GM21360 (cell line): ENCODE measurements at regions not wholly inside any gene's neighbourhood (a gene's known extent, or its start where the extent isn't known, plus 50 kb on each side); places are given as distances from the start of the nearest gene placed in this dataset.
"Not testable (repeated sequence)": the region's sequence is repeated elsewhere in the genome, so short reads cannot be mapped to it uniquely, and the experiment has no call there.

ENCODE experiments used
- ATAC-seq: cut with Tn5 transposase; IDR thresholded peaks from one replicate; pipeline ENCODE4 v1.9.1; 2021; ENCODE audit warnings: mild to moderate bottlenecking, moderate library complexity; ENCODE audit not compliant: unreplicated experiment

DNA sequence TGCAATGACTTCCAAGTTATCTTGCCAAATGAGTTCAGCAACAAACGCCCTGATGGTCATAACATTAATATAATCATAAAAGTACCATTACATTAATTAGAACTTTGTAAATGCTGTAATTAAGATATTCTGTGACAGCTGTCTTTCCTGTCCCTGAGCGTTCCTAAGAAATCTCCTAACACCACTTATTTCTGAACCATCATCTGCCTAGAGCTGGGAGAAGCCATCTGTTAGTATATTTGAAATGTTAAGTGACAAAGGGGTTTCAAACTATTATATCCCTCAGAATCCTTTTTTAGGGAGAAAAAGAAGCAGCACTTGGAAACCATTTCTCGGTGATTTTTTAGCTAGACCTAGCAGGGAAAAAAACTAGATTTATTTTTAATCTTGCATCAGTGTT lies 657.5 kb downstream of the FAM181B start:
- no peak for ATAC-seq

DNA sequence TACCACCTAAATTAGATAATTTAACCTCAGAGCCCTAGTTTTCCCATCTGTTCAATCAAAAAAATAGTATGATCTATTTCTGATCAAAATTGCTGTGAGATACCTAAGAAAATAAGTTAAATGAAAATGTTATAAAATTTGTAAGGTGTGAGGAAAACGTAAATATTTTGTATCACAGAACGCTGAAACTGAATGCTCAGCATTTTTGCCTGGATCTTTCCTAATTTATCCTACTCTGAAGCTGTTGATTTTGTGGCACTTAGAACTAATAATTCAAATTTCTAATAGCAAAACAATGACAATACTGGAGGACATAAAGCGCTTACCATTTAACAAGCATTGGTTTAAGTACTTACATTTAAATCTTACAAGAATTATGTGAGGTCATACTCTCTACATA lies 674.2 kb downstream of the FAM181B start:
- no peak for ATAC-seq

DNA sequence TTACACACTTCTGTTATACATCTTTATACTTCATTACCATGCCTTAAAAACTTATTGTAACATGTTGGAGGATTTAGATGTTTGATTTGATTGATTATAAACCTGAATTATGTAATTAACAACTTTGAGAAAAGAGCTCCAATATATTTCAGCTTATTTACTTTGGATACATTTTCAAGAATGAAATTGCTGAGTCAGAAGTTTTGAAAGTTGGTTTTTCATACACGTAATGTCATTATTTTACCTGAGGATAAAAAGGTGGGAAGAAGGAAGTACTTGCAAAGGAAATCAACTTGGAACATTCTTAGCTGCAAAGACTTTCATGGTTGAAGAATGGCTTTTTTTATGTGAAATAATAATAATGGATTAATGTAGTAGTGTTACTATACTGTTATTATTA lies 677.2 kb downstream of the FAM181B start:
- no peak for ATAC-seq

DNA sequence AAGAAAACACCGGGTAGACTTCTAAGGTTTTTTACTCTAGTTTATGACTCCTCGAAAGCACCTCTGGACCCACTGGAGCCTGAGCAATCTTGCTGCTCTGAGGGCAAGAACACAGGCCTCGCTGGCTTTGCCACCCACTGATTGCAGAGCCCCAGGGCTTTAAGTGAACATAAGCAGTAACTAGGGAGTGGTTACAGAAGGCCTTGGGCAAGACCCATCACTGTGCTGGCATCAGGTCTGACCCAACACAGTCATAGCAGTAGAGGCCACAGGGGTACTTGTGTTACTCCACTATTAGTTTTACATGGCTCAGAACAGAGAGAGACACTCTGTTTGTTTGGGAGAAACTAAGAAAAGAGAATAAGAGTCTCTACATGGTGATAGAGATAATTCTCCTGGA lies 684.5 kb downstream of the FAM181B start:
- ATAC-seq: no peak

DNA sequence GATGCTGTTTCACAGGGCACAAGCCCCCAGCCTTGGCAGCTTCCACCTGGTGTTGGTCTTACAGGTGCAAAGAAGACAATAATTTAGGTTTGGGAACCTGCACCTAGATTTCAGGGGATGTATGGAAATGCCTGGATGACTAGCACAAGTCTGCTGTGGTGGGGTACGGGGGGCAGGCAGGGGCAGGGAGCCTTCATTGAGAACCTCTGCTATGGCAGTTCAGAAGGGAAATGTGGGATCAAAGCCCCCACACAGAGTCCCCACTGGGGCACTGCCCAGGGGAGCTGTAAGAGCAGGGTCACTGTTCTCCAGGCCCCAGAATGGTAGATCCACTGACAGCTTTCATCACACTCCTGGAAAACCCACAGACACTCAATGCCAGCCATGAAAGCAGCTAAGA lies 686.5 kb downstream of the FAM181B start:
- no peak for ATAC-seq

DNA sequence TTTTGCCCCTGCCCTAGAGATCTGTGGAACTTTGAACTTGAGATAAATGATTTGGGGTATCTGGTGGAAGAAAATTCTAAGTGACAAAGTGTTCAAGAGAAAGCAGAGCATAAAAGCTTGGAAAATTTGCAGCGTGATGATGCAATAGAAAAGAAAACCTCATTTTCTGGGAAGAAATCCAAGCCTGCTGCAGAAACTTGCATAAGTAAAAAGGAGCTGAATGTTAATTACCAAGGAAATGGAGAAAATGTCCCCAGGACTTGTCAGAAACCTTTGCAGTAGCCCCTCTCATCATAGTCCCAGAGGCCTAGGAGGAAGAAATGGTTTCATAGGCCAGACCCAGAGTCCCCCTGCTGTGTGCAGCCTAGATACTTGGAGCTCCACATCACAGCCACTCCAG lies 686.9 kb downstream of the FAM181B start:
- no peak for ATAC-seq

DNA sequence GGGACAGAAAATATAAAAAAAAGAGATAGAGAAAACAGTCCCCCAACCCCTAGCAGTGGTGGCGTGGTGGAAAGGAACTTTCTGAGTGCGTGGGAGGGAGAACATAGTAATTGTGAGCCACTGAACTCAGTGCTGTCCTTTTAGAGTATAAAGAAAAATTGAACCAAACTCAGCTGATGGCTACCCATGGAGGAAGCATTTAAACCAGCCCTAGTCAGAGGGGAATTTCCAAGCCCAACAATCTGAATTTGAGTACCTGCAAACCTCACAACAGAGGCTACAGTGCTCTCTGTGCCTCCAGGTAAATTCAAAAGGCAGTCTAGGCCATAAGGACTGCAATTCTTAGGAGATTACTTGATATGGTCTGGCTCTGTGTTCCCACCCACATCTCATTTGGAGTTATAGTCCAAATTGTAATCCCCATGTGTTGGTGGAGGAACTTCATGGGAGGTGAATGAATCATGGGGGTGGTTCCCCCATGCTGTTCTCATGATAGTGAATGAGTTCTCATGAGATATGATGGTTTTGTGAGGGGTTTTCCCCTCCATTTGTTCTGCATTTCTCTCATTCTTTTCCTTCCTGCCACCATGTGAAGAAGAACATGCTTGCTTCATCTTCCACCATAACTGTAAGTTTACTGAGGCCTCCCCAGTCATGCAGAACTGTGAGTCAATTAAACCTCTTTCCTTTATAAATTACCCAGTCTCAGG lies 687.8 kb downstream of the FAM181B start:
- ATAC-seq: no peak

DNA sequence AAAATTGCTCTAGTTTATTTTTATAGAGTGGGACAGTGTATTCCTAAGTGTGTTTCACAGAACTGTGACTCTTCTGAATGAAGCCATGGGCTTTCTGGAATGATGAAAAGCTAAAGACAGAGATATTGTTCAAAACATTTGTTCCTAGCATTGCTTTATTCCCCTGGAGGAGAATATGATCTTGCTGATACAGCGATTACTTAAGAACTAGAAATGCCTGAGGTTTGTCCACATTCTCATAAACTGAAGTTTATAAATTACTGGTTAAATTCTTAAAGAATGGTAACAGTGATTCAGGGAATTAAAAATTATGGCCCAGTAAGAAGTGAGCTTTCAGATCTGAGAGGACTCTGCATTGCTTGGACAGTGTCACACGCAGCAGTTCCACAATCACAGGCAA lies 690.3 kb downstream of the FAM181B start:
- no peak for ATAC-seq

DNA sequence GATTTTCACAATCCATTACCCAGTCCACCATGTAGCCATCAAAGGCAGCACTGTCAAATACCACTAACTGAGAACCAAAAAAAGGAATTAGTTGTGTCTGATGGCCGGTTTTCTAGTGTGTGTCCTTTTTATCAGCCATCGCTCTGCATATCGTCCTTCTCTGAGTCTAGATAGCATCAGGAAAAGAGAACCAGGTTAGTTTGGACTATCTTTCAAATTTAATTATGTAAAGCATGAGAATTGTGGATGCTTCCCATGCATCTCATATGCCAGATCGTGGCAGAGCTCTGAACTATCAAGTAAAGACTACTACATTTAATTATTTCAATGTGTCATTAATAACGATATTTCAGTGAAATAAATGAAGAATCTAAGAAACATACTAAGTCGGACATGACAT lies 691.9 kb downstream of the FAM181B start:
- ATAC-seq: no peak

DNA sequence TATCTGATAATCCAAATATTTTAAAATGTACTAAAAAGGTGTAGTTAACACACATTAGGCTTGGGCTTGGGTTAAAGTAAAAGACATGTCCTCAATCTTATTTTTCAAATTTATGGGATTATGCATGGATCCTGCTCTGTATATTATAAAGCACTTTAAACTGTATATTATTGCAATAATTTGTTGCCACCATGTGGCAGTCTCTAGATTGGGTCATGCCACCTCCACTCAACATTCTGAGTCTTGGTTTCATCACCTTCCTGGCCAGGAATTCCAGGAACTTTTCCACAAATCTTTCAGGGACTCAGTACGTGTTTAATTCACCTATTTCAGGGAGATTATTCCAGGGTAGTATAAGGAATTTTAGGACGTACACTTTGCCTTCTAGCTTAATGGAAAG lies 695.5 kb downstream of the FAM181B start:
- ATAC-seq: no peak

DNA sequence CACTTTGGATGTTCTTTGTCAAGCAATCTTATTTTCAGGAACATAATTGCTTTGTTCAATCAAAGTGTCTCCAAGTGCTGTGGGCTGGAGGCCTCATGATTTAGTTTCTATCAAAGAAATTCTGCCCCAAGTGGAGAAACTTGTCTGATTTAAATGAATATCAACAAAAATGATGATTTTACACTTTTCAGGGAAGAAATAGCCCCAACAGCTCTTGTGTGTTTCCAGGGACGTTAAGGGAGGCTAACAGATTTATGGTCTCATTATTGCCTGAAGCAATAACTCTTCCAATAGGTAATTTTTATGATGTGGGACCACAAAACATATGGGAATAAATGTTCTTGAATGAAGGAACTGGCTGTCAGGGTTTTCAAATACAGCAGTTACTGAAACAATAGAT lies 699.1 kb downstream of the FAM181B start:
- no peak for ATAC-seq

DNA sequence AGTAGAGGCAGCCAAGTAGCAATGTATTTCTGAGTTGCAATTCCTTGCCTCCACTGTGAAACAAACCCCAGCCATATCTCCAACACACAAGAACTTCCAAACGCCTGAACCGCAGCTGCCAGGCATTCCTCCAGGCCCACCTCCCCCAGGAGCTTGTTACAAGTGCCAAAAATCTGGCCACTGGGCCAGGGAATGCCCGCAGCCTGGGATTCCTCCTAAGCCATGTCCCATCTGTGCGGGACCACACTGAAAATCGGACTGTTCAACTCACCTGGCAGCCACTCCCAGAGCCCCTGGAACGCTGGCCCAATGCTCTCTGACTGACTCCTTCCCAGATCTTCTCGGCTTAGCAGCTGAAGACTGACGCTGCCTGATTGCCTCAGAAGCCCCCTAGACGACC lies 706.3 kb downstream of the FAM181B start:
- ATAC-seq: not testable (repeated sequence)

DNA sequence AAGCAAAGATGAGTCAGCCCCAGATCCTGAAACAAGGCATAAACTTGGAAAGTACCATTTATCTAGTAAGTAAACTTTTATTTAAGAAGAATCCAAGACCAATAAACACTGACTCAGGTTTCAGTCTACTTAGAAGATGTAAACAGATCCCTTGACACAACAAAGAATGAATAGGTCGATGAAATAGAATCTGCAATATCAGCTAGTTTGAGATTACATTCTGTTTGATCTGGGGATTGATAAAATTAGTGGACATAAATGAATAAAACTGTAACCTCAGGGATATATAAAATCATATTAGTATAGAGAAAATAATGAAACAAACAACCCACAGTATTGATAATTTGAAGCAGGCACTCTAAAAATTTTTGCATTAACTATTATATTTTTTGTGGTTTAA lies 708.9 kb downstream of the FAM181B start:
- no peak for ATAC-seq

DNA sequence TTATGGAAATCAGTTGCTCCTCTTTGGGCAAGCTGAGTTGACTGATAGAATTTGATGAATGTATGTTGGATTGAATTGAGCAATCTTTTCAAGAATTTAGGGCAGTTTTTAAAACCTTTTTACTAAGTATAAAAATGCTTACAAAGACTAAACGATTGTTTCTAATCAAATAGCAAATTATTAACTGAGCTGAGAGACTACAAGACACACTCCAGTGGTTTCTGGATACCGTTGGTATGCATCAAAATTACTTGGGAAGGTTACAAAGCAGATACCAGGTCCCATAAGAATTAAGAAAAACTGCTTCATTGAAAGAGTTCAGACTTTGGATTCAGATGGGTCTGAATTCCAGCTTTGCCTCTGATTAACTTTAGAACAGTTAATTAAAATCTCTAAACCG lies 721.4 kb downstream of the FAM181B start:
- no peak for ATAC-seq

DNA sequence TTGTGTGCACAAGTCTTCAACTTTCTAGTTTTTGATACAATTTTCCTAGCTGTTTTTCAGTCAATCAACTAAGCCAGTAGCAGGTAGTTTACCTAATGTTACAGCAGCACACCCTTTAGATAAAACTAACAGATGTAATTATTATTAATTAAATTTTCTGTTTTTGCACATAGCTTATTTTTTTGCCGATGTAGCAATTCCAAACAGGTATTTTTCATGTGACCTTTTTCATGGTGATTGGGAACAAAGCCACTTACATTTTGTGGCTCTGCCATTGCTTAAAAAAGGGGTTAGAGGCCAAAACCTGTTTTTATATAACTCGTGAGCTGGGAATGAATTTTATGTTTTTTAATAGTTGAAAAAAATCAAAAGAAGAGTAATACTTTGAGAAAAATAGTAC lies 724.5 kb downstream of the FAM181B start:
- no peak for ATAC-seq

DNA sequence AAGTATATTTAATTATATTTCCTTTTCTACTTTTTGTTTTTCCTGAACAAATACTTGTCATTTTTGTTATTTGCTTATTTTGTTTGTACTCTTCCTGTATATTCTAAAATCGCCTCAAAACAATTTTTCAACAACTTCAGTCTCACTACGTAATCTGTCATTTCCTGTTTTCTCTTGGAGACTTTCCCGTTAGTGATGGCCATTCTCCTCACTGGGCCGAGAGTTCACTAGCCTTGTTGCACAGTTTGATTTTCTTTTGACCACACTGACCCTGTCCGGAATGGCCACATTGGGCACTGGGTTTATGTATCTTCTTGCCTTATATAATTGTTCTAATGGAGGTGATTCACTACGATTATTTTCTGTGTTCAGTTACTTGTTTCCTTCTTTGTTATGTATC lies 726.1 kb downstream of the FAM181B start:
- ATAC-seq: no peak

DNA sequence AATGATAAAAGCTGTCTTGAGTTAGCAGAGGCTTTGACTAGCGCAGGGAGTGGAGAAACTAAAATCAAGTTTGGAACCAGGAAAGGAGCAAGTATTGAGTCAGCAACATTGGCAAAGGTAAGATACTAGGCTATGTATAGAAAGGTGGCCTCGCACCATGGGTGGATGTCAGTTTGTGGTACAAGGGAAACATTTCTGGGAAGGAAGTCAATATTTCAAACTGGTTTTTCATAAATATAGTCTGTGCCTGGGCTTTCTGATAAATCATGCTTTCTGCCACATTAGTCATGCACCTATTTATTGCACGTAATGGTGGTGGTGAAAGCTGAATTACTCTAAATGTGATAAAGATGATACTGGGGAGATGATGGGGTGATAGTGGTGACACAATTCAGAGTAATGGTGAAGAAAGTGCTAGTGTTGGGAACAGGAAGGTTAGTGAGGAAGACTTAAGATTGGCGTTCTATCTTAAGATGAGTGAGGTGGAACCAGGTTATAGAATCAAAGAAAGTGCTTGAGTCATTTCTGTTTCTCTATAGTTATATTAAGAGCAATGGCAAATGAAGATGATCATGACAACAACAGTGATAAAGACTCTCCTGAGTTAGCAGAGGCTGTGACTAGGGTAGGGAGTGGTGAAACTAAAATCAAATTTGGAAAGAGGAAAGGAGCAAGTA lies 729.0 kb downstream of the FAM181B start:
- ATAC-seq: no peak

DNA sequence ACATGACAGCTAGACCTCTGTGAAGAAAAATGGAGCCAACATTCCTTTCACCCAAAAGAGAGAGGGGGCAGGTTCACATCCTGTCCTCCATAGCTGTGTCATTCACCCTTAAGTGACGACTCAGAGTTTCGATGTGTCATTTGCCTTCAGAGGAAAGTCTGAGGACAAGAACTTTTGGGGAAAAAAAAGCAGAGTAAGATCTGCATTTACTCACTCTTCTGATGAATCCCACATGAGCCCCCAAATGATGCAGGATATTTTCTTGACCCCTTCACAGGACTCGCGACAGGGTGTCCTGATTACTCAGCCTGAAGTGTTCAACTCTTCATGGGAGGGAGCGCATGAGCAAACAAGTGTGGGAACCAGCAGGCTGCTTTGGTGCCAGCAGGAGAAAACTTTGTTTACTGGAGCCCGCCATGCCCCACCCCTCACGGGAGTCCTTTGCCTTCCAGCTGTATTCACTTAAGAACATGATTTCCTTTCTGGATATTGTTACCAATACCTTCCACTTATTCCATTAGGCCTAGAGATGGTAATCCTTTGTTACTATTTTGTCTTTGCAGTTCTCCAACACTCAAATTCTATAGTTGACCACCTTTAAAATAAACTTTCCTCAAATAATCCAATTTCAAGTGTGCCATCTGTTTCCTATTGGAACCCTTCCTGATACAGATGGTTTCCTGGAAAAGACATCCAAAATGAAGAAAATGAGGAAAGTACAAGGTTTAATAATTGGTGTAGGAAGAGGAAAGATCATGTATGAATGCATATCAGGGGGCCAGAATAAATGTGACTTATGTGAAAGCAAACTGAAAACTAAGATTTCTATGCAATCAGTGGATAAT lies 729.8 kb downstream of the FAM181B start:
- ATAC-seq: no peak

DNA sequence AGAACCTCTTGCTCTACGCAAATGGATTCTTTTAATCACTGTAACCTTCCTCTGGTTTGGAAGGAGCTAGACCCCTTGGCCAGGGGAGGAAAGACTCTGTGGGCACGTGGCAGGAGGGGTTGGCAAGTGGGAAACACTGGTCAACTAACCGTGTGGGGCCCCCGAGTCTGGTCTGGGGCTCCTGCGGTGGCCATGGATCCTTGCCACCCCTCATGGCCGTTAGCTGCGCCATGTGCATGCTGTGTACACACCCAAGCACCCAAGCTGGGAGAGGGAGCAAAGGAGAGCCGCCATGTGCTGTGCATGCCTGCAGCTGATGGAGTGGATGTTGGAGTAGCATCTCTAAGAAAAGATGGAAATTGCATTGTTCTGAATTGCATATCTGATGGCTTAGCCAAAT lies 730.6 kb downstream of the FAM181B start:
- ATAC-seq: no peak

DNA sequence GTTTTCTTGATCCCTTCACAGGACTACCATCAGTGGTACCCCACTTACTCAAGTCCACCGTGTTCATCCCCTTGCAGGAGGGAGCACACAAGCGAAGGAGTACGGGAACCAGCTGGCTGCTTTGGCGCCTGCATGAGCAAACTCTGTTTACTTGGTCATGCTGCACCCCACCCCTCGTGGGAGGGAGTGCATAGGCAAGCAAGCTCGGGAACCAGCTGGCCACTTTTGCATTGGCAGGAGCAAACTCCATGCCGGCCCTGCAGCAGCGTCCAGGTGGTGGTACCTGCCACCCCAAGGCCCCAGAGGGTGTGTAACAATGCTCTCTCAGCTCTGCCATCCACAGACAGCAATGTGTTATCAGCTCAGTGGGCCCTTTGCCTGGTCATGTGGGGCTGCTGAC lies 737.8 kb downstream of the FAM181B start:
- ATAC-seq: no peak

DNA sequence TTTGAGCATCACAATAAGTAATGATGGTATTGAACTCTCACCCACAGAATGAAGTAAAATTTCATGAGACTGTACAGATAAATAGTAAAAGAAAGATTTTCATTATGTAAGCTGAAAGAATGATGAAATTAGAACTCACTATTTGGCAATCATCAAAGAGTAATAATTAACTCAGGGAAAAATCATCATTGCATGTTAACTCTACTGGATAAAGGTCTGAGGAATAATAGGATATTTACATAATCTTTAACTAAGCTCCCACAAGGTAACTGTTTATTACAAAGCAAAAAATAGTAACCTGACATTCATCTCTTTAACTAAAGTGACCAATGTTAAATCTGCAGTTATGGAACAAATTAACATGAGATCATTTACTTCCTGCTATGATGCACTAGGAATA lies 739.9 kb downstream of the FAM181B start:
- ATAC-seq: no peak
